ENCODE measurements at regions not wholly inside any gene's neighbourhood (a gene's known extent, or its start where the extent isn't known, plus 50 kb on each side); places are given as distances from the start of the nearest gene placed in this dataset.
A peak's percentile ranks its signal among the peaks of the same experiment; 100 is the strongest.

- no peak for DNase-seq (ENCODE audit: low read depth)
- in situ Hi-C loops (cut with HindIII; ENCODE audit: low pct_unique_long_range_greater_than_20kb, low sequenced_read_pairs), result no loop called here
Measured at GRCh38 chr19:30699871-30700280, 327.7 kb downstream of the ZNF536 start.

GRCh38 chr19:30696514-30696913 is 324.3 kb downstream of the ZNF536 start:
- in situ Hi-C loops (cut with HindIII; ENCODE audit: low pct_unique_long_range_greater_than_20kb, low sequenced_read_pairs), result no loop called here
- no peak for DNase-seq (ENCODE audit: low read depth)

GRCh38 chr19:30695171-30695875 is 323.1 kb downstream of the ZNF536 start:
- DNase-seq (ENCODE audit: low read depth), result no peak
- in situ Hi-C loops (cut with HindIII; ENCODE audit: low pct_unique_long_range_greater_than_20kb, low sequenced_read_pairs), result no loop called here

GRCh38 chr19:30694156-30694755 is 322.1 kb downstream of the ZNF536 start:
- no peak for DNase-seq (ENCODE audit: low read depth)
- in situ Hi-C loops (cut with HindIII; ENCODE audit: low pct_unique_long_range_greater_than_20kb, low sequenced_read_pairs), result no loop called here

- in situ Hi-C loops (cut with HindIII; ENCODE audit: low pct_unique_long_range_greater_than_20kb, low sequenced_read_pairs), result no loop called here
- no peak for DNase-seq (ENCODE audit: low read depth)
Measured at GRCh38 chr19:30692879-30693503, 320.8 kb downstream of the ZNF536 start.

- in situ Hi-C loops (cut with HindIII; ENCODE audit: low pct_unique_long_range_greater_than_20kb, low sequenced_read_pairs), result no loop called here
- no peak for DNase-seq (ENCODE audit: low read depth)
Measured at GRCh38 chr19:30692181-30692811, 320.1 kb downstream of the ZNF536 start.

GRCh38 chr19:30691819-30692166 is 319.6 kb downstream of the ZNF536 start:
- in situ Hi-C loops (cut with HindIII; ENCODE audit: low pct_unique_long_range_greater_than_20kb, low sequenced_read_pairs), result no loop called here
- no peak for DNase-seq (ENCODE audit: low read depth)

GRCh38 chr19:30690935-30691818 is 319.0 kb downstream of the ZNF536 start:
- in situ Hi-C loops (cut with HindIII; ENCODE audit: low pct_unique_long_range_greater_than_20kb, low sequenced_read_pairs), result no loop called here
- DNase-seq (ENCODE audit: low read depth), result no peak

GRCh38 chr19:30690525-30690924 is 318.3 kb downstream of the ZNF536 start:
- in situ Hi-C loops (cut with HindIII; ENCODE audit: low pct_unique_long_range_greater_than_20kb, low sequenced_read_pairs), result no loop called here
- DNase-seq (ENCODE audit: low read depth), result no peak

GRCh38 chr19:30689474-30689873 is 317.3 kb downstream of the ZNF536 start:
- no peak for DNase-seq (ENCODE audit: low read depth)
- in situ Hi-C loops (cut with HindIII; ENCODE audit: low pct_unique_long_range_greater_than_20kb, low sequenced_read_pairs), result no loop called here

GRCh38 chr19:30688696-30689095 is 316.5 kb downstream of the ZNF536 start:
- in situ Hi-C loops (cut with HindIII; ENCODE audit: low pct_unique_long_range_greater_than_20kb, low sequenced_read_pairs), result no loop called here
- DNase-seq (ENCODE audit: low read depth), result no peak

GRCh38 chr19:30686826-30687566 is 314.8 kb downstream of the ZNF536 start:
- no peak for DNase-seq (ENCODE audit: low read depth)
- in situ Hi-C loops (cut with HindIII; ENCODE audit: low pct_unique_long_range_greater_than_20kb, low sequenced_read_pairs), result no loop called here

GRCh38 chr19:30686176-30686820 is 314.1 kb downstream of the ZNF536 start:
- in situ Hi-C loops (cut with HindIII; ENCODE audit: low pct_unique_long_range_greater_than_20kb, low sequenced_read_pairs), result no loop called here
- peak; percentile 15 for DNase-seq (ENCODE audit: low read depth)

- in situ Hi-C loops (cut with HindIII; ENCODE audit: low pct_unique_long_range_greater_than_20kb, low sequenced_read_pairs), result no loop called here
Measured at GRCh38 chr19:30685426-30686000, 313.3 kb downstream of the ZNF536 start.

GRCh38 chr19:30684613-30685012 is 312.4 kb downstream of the ZNF536 start:
- in situ Hi-C loops (cut with HindIII; ENCODE audit: low pct_unique_long_range_greater_than_20kb, low sequenced_read_pairs), result no loop called here
- no peak for DNase-seq (ENCODE audit: low read depth)

More at GRCh38 chr19:30685426-30686000, 313.3 kb downstream of the ZNF536 start:
- no peak for DNase-seq (ENCODE audit: low read depth)

- in situ Hi-C loops (cut with HindIII; ENCODE audit: low pct_unique_long_range_greater_than_20kb, low sequenced_read_pairs), result no loop called here
- peak; percentile 77 for DNase-seq (ENCODE audit: low read depth)
Measured at GRCh38 chr19:30682999-30683536, 310.9 kb downstream of the ZNF536 start.
